ENCODE measurements at regions not wholly inside any gene's neighbourhood (a gene's known extent, or its start where the extent isn't known, plus 50 kb on each side); places are given as distances from the start of the nearest gene placed in this dataset.

DNA sequence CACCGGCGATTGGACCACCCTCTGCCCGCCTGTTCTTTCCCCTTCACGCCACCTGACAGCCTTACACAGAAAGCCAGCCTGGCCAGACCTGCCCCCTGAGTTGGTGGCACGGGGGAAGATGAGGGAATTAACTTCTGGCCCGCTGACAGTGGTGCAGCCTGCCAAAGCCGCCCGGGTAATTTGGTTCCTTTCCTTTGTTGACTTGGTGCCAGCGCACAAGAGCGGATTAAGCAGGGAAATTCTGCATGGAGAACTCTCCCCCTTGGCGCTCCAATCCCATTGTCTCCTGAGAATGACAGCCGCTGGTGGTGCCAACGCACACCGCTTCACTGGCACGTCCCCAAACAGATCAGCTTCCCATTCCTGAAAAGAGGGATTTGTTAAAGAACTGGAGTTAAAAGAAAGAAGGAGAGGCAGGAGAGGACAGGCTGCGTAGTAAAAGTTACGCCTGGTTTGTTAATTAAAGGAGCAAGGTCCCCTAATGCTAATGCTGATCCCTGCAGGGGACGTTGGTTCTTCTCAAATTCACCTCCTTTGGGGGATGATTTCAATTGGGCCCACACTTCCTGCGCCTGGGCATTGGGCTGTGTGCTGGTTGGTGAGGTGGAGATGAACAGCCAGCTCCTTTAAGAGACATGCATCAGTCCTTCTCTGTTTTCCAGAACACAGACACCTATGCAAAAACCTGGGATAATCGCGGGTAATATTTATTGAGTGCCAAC lies 286.8 kb downstream of the MYCN start:
- in situ Hi-C loops (cut with MboI; ENCODE audit: low sequenced_read_pairs) (no loop called here), dilution Hi-C loops (cut with HindIII; ENCODE audit: low sequenced_read_pairs, unreplicated experiment) (no loop called here), intact Hi-C loops (cut with micrococcal nuclease) (no loop called here)
- Histone ChIP-seq H3K9me1 (ENCODE audit: insufficient read depth, low read length) (no peaks in the 10 kb centered on the region), H3K9ac (ENCODE audit: low read depth, low read length) (no peak overlapping the region), H3K27ac (ENCODE audit: insufficient read depth, low read length) (no peak overlapping the region), H2AK5ac (ENCODE audit: low read depth, low read length) (no peak overlapping the region), H3K23ac (ENCODE audit: low read depth, low read length) (no peak overlapping the region), H2AFZ (replicated peaks; ENCODE audit: low read length, poor library complexity) (no peak overlapping the region), H3K18ac (ENCODE audit: low read depth, low read length) (no peak overlapping the region), H3K4me3 (ENCODE audit: insufficient read depth, low read depth, low read length) (no peak overlapping the region), H3K4me1 (ENCODE audit: control insufficient read depth, insufficient read depth, low read length) (no peaks in the 10 kb centered on the region), H2BK15ac (ENCODE audit: low read depth, low read length) (no peak overlapping the region), H3K79me1 (ENCODE audit: low read depth in 1 of 2, low read length in 2 of 2) (no peaks in the 10 kb centered on the region), H3K4me2 (ENCODE audit: low read depth, low read length) (no peak overlapping the region), H4K20me1 (ENCODE audit: insufficient read depth, low read length) (no peaks in the 10 kb centered on the region), H3K4ac (ENCODE audit: low read depth, low read length) (no peak overlapping the region), H3K36me3 (ENCODE audit: control insufficient read depth, insufficient read depth, low read length) (no peaks in the 10 kb centered on the region), H3K14ac (replicated peaks; ENCODE audit: low read depth, low read length) (no peak overlapping the region), H2BK120ac (ENCODE audit: low read depth, low read length) (no peak overlapping the region), H4K91ac (ENCODE audit: insufficient read depth, low read depth, low read length) (no peak overlapping the region), H4K5ac (ENCODE audit: low read depth, low read length) (no peak overlapping the region), H4K8ac (ENCODE audit: low read depth in 2 of 2, low read length in 2 of 2) (no peak overlapping the region), H2AK9ac (replicated peaks; ENCODE audit: low read depth, low read length, poor library complexity) (no peak overlapping the region), H3K27me3 (ENCODE audit: control insufficient read depth, insufficient read depth, low read length) (no peaks in the 10 kb centered on the region), H2BK20ac (ENCODE audit: low read depth, low read length) (no peak overlapping the region), H3K9me3 (ENCODE audit: control insufficient read depth, insufficient read depth, low read length) (peaks cover 34% of the 10 kb centered on the region), H2BK5ac (ENCODE audit: low read depth, low read length, poor library complexity, severe bottlenecking) (no peak overlapping the region), H3K56ac (ENCODE audit: extremely low read depth, insufficient read depth, low read length) (no peak overlapping the region)
- BruUV-seq (replicated peaks) = no TSS peak
- DNase-seq (no peak), ATAC-seq (ENCODE audit: low read depth) (no peak)
- TF ChIP-seq RFX5 (IDR thresholded peaks at IDR 0.05; ENCODE audit: low read depth, low read length) (no peak), MAZ (IDR thresholded peaks at IDR 0.05; ENCODE audit: borderline replicate concordance, low read depth, low read length) (no peak), MXI1 (IDR thresholded peaks at IDR 0.05; ENCODE audit: borderline replicate concordance, low read depth, low read length) (no peak), POLR2A (IDR thresholded peaks at IDR 0.05; ENCODE audit: low read depth, low read length) (no peak), FOS (IDR thresholded peaks at IDR 0.05; ENCODE audit: low read depth, low read length) (no peak), BHLHE40 (IDR thresholded peaks at IDR 0.05; ENCODE audit: low read depth, low read length) (no peak), RCOR1 (IDR thresholded peaks at IDR 0.05; ENCODE audit: insufficient replicate concordance, low read length) (no peak), SMC3 (IDR thresholded peaks at IDR 0.05; ENCODE audit: low read depth, low read length) (no peak)
- TF ChIP-seq, protein P1, sequence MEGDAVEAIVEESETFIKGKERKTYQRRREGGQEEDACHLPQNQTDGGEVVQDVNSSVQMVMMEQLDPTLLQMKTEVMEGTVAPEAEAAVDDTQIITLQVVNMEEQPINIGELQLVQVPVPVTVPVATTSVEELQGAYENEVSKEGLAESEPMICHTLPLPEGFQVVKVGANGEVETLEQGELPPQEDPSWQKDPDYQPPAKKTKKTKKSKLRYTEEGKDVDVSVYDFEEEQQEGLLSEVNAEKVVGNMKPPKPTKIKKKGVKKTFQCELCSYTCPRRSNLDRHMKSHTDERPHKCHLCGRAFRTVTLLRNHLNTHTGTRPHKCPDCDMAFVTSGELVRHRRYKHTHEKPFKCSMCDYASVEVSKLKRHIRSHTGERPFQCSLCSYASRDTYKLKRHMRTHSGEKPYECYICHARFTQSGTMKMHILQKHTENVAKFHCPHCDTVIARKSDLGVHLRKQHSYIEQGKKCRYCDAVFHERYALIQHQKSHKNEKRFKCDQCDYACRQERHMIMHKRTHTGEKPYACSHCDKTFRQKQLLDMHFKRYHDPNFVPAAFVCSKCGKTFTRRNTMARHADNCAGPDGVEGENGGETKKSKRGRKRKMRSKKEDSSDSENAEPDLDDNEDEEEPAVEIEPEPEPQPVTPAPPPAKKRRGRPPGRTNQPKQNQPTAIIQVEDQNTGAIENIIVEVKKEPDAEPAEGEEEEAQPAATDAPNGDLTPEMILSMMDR (conservative IDR thresholded peaks at IDR 0.05; ENCODE audit: low read depth, low read length) = no peak
- TF ChIP-seq, protein P2, sequence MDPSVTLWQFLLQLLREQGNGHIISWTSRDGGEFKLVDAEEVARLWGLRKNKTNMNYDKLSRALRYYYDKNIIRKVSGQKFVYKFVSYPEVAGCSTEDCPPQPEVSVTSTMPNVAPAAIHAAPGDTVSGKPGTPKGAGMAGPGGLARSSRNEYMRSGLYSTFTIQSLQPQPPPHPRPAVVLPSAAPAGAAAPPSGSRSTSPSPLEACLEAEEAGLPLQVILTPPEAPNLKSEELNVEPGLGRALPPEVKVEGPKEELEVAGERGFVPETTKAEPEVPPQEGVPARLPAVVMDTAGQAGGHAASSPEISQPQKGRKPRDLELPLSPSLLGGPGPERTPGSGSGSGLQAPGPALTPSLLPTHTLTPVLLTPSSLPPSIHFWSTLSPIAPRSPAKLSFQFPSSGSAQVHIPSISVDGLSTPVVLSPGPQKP (IDR thresholded peaks at IDR 0.05; ENCODE audit: borderline replicate concordance, low read depth, low read length) = no peak
- ChIA-PET POLR2A (ENCODE audit: unreplicated experiment) (no interaction called here), CTCF (no interaction called here)
- WGBS, 2 experiments (ENCODE audit: extremely low coverage in 2 of 2, insufficient read length in 1 of 2) = 10% methylated on average over 2 of the region's 21 CpGs; no CpG with 5 or more reads in 1 of the 2 experiments

Data from IMR-90 (cell line).